Sigmoid colon (tissue), 6 donors: ENCODE measurements at regions not wholly inside any gene's neighbourhood (a gene's known extent, or its start where the extent isn't known, plus 50 kb on each side); places are given as distances from the start of the nearest gene placed in this dataset.

ENCODE experiments used
- DNase-seq: peaks from one replicate; pipeline ENCODE4 v3.0.0-alpha.2; 2019
- H3K27ac ChIP-seq, 4 donors: fragments of 200-600 bp; sonication (generic); one replicate each; pipeline ENCODE4 v1.5.1; 2016 to 2019; ENCODE audit warnings: mild to moderate bottlenecking in 1 of 4
- H3K27me3 ChIP-seq, 3 donors: fragments of 200-600 bp; sonication (generic); one replicate each; pipeline ENCODE4 v1.5.1; 2019; ENCODE audit warnings: mild to moderate bottlenecking in 1 of 3
- H3K36me3 ChIP-seq, 4 donors: fragments of 200-600 bp; sonication (generic); one replicate each; pipeline ENCODE4 v1.5.1; 2016 to 2019
- H3K4me1 ChIP-seq, 4 donors: fragments of 200-600 bp; sonication (generic); one replicate each; pipeline ENCODE4 v1.5.1; 2017 to 2019
- H3K4me3 ChIP-seq, 4 donors: fragments of 200-600 bp; sonication (generic); one replicate each; pipeline ENCODE4 v1.5.1; 2017 to 2019; ENCODE audit warnings: mild to moderate bottlenecking in 2 of 4, moderate library complexity in 1 of 4
- H3K9me3 ChIP-seq, 4 donors: fragments of 200-600 bp in 3 of 4; sonication (generic) in 3 of 4; one replicate each; pipeline versions ENCODE4 v1.5.1 to v1.6.1; 2013 to 2019
- EP300 ChIP-seq, 4 donors: sonication (generic); formaldehyde crosslinking; IDR thresholded peaks; one replicate each; pipeline ENCODE4 v1.6.1; 2017; ENCODE audit warnings: antibody characterized with exemption in 4 of 4
- POLR2A ChIP-seq, 2 donors: fragments of 450-650 bp; IDR thresholded peaks; one replicate each; pipeline ENCODE4 v1.6.1; 2016; ENCODE audit warnings: antibody characterized with exemption in 2 of 2, mild to moderate bottlenecking in 2 of 2, moderate library complexity in 2 of 2
- POLR2AphosphoS5 ChIP-seq, 4 donors: sonication (generic); formaldehyde crosslinking; IDR thresholded peaks; one replicate each; pipeline ENCODE4 v1.6.1; 2017; ENCODE audit warnings: antibody characterized with exemption in 4 of 4
- WGBS, 2 donors: extraction: QIAGEN DNeasy Blood & Tissue Kit; methylation state at CpG; one replicate each; pipeline ENCODE4 v1.1.7; 2013; 5-methylcytosine and 5-hydroxymethylcytosine counted together
- intact Hi-C: fragments of 100-400 bp; cut with DNase I; formaldehyde crosslinking; loops from one replicate; pipeline ENCODE4 v1.15.1; 2023
- TF ChIP-seq, protein P1 (sequence below), 4 experiments: fragments of 450-650 bp in 3 of 4; fragments of 200-600 bp in 1 of 4; IDR thresholded peaks; one replicate each; pipeline ENCODE4 v1.5.1; 2016 to 2019; ENCODE audit warnings: antibody characterized with exemption in 4 of 4, mild to moderate bottlenecking in 3 of 4, moderate library complexity in 2 of 4
- donor health status: healthy with polysubstance abuse.
- donor health status: healthy.

DNA sequence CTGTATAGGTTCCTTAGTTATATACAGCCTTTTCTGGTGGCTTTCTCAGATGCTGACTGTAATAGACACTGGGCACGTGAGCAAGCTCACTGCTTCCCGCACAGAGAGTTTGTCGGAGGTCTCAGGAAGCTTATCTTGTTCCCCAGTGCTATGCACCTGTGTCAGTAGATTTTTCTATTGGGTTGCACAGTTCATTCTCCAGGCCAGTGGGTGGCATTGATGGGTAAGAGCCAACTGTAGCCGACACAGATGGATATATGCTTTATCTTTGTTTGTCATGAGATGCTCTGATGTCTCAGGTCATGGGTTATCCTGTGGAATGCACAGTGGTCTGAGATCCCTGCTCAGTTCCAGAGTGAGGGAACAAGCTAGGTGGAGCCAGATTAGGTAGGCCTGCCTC lies 293.0 kb downstream of the GRB14 start:
- Histone ChIP-seq H3K36me3 (no peaks in the 10 kb centered on the region), H3K4me3 (no peak overlapping the region), H3K27ac (no peak overlapping the region), H3K27me3 (no peaks in the 10 kb centered on the region), H3K4me1 (no peaks in the 10 kb centered on the region), H3K9me3 (no peaks in the 10 kb centered on the region)
- intact Hi-C loops = no loop called here
- TF ChIP-seq, protein P1, sequence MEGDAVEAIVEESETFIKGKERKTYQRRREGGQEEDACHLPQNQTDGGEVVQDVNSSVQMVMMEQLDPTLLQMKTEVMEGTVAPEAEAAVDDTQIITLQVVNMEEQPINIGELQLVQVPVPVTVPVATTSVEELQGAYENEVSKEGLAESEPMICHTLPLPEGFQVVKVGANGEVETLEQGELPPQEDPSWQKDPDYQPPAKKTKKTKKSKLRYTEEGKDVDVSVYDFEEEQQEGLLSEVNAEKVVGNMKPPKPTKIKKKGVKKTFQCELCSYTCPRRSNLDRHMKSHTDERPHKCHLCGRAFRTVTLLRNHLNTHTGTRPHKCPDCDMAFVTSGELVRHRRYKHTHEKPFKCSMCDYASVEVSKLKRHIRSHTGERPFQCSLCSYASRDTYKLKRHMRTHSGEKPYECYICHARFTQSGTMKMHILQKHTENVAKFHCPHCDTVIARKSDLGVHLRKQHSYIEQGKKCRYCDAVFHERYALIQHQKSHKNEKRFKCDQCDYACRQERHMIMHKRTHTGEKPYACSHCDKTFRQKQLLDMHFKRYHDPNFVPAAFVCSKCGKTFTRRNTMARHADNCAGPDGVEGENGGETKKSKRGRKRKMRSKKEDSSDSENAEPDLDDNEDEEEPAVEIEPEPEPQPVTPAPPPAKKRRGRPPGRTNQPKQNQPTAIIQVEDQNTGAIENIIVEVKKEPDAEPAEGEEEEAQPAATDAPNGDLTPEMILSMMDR (IDR thresholded peaks at IDR 0.05) = no peak
- TF ChIP-seq EP300 (IDR thresholded peaks at IDR 0.05) = no peak
- TF ChIP-seq POLR2AphosphoS5 (IDR thresholded peaks at IDR 0.05) = no peak
- TF ChIP-seq POLR2A (IDR thresholded peaks at IDR 0.05) = no peak
- no peak for DNase-seq
- WGBS, 2 donors = 84 to 92% methylated on average over 4 of the region's 4 CpGs

DNA sequence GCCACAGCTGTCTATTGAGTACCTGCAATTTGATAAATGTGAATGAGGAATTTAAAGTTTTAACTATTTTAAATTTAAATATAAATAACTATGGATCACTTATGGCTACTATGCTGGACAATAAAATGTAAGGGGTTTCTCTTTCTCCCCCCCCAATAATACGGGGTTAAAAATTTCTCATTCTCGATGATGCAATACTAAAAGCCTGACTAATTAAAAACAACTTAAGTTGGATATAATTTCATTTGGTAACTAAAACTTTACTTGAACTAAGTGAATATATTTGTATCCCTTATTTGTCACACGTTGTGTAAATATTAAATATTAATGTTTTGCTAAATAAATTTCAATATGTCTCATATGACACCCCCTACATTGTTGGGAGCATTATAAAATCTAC lies 297.3 kb downstream of the GRB14 start:
- 76 to 86% methylated on average over 3 of the region's 3 CpGs for WGBS, 2 donors
- no peak overlapping the region for H3K4me3 ChIP-seq
- peaks cover 0 to 2% (median 0%) of the 10 kb centered on the region in 4 donors for H3K9me3 ChIP-seq
- H3K27me3 ChIP-seq = no peaks in the 10 kb centered on the region
- intact Hi-C loops = no loop called here
- H3K27ac ChIP-seq = no peak overlapping the region
- no peak for DNase-seq
- H3K36me3 ChIP-seq = no peaks in the 10 kb centered on the region
- no peaks in the 10 kb centered on the region for H3K4me1 ChIP-seq
- TF ChIP-seq POLR2A (IDR thresholded peaks at IDR 0.05) (no peak), EP300 (IDR thresholded peaks at IDR 0.05) (no peak), POLR2AphosphoS5 (IDR thresholded peaks at IDR 0.05) (no peak)
- TF ChIP-seq, protein P1 (IDR thresholded peaks at IDR 0.05) = no peak

DNA sequence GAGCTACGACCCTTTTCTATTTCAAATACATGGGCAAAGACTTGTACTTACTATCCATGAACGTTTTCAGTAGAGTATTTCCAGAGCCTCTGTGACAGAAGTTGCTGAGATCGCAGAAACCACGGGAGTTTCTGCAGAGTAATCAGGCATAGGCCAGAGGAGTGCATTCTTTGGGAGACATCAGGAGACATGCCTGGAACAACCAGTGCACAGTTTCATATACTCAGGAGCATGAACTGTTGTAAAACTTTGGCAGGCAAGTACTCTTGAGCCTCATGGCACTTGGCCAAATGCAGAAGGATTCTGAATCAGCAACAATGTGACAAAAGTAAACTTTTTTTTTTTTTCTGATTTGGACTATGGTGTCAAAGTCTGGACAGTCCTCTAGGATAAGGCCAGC lies 307.1 kb downstream of the GRB14 start:
- H3K27me3 ChIP-seq = no peaks in the 10 kb centered on the region
- TF ChIP-seq, protein P1 (IDR thresholded peaks at IDR 0.05) = no peak
- no peak for TF ChIP-seq POLR2A (IDR thresholded peaks at IDR 0.05)
- no peak for TF ChIP-seq POLR2AphosphoS5 (IDR thresholded peaks at IDR 0.05)
- no peak for TF ChIP-seq EP300 (IDR thresholded peaks at IDR 0.05)
- H3K4me3 ChIP-seq = no peak overlapping the region
- WGBS, 2 donors = 30 to 59% methylated on average over 4 of the region's 4 CpGs
- H3K9me3 ChIP-seq = no peaks in the 10 kb centered on the region
- intact Hi-C loops = no loop called here
- DNase-seq = no peak
- H3K27ac ChIP-seq = no peak overlapping the region
- H3K36me3 ChIP-seq = no peaks in the 10 kb centered on the region
- peaks cover 0 to 6% (median 0%) of the 10 kb centered on the region in 4 donors for H3K4me1 ChIP-seq

DNA sequence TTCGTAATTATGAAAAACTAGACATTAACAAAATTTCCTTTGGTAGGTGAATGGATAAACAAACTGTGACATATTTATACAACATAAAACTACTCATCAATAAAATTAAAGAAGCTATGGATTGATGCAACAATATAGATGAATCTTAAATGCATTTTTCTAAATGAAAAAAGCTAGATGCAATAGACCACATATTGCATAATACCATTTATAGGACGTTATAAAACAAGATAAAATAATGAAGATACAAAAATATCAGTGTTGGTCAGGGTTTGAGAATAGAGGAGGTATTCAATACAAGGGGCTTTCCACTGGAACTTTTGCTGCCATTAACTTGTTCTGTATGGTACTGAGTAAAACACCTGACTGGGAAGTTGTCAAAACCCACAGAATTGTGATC lies 314.4 kb downstream of the GRB14 start:
- 76 to 79% methylated on average over 2 of the region's 2 CpGs for WGBS, 2 donors
- no peak for DNase-seq
- no peak for TF ChIP-seq POLR2A (IDR thresholded peaks at IDR 0.05)
- TF ChIP-seq POLR2AphosphoS5 (IDR thresholded peaks at IDR 0.05) = no peak
- TF ChIP-seq, protein P1 (IDR thresholded peaks at IDR 0.05) = no peak
- TF ChIP-seq EP300 (IDR thresholded peaks at IDR 0.05) = no peak
- no peak overlapping the region for H3K27ac ChIP-seq
- H3K27me3 ChIP-seq = no peaks in the 10 kb centered on the region
- intact Hi-C loops = no loop called here
- no peak overlapping the region for H3K4me3 ChIP-seq
- H3K36me3 ChIP-seq = no peaks in the 10 kb centered on the region
- H3K9me3 ChIP-seq = peaks cover 0 to 2% (median 0%) of the 10 kb centered on the region in 4 donors
- H3K4me1 ChIP-seq = no peaks in the 10 kb centered on the region

DNA sequence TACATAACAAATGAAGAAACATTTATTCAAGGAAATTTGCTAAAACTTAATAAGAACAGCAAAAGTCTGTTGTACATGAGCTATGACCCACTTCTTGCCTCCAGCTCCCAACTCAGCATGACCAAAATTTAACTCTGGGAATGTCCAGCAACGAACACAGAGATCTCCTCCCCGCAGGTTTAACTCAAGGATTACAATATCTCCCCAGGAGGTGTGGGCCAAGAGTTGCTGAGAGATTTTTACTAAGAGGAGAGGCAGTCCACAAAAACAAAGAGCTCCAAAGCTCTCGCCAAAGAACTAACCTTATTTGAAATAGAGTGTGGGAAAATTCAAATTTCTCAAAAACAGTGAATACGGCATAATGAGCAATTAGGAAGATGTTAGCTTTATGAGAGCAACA lies 318.5 kb downstream of the GRB14 start:
- no peak for TF ChIP-seq EP300 (IDR thresholded peaks at IDR 0.05)
- no peak for TF ChIP-seq POLR2AphosphoS5 (IDR thresholded peaks at IDR 0.05)
- TF ChIP-seq, protein P1 (IDR thresholded peaks at IDR 0.05) = no peak
- TF ChIP-seq POLR2A (IDR thresholded peaks at IDR 0.05) = no peak
- Histone ChIP-seq H3K4me1 (no peaks in the 10 kb centered on the region), H3K36me3 (no peaks in the 10 kb centered on the region), H3K27ac (no peak overlapping the region), H3K9me3 (peaks cover 0 to 2% (median 0%) of the 10 kb centered on the region in 4 donors), H3K27me3 (no peaks in the 10 kb centered on the region), H3K4me3 (no peak overlapping the region)
- WGBS, 2 donors = 76 to 80% methylated on average over 4 of the region's 4 CpGs
- intact Hi-C loops = no loop called here
- DNase-seq = no peak
